ENCODE measurements at regions not wholly inside any gene's neighbourhood (a gene's known extent, or its start where the extent isn't known, plus 50 kb on each side); places are given as distances from the start of the nearest gene placed in this dataset.
"Not testable (repeated sequence)": the region's sequence is repeated elsewhere in the genome, so short reads cannot be mapped to it uniquely, and the experiment has no call there.

DNA sequence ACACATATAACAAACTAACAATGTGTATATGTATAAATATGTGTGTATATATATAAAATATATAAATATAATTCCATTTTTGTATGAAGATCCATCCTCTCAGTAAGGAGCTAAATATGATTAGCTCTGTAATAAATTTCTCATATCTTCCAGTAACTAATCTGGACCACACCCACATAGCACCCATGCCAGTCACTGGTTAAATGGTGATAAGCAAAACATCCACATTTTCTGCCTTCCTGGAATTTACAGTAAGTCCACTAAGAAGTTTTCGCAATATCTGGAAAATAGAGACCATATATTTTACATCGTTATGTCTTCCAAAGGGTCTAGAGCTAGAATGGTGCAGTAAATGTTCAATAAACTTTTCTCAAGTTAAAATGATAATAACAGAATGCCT lies 151.5 kb upstream of the STMND1 start:
- DNase-seq = no peak

DNA sequence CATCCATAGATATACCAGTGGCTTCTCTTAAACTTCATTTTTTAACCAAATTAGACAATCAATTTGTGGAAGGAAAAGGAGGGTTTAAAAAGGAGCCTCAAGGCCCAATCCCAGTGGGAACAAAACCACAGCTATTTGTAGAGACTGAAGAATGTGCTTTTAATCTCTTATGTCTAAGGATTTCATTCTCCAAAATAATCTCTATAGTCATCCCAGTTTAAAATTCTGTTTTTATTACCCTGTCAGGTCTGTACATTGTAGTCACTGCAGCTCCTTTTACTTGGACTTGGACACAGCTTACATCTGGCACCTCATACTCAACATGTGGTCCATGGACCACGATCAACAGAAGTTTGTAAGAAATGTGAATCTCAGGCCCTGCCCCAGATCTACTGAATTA lies 152.1 kb upstream of the STMND1 start:
- peak in 2 of 3 donors; percentile 67 to 71 for DNase-seq

- DNase-seq = peak in 1 of 3 donors; percentile 83
Measured at GRCh38 chr6:16948396-16948795, 153.5 kb upstream of the STMND1 start.

DNA sequence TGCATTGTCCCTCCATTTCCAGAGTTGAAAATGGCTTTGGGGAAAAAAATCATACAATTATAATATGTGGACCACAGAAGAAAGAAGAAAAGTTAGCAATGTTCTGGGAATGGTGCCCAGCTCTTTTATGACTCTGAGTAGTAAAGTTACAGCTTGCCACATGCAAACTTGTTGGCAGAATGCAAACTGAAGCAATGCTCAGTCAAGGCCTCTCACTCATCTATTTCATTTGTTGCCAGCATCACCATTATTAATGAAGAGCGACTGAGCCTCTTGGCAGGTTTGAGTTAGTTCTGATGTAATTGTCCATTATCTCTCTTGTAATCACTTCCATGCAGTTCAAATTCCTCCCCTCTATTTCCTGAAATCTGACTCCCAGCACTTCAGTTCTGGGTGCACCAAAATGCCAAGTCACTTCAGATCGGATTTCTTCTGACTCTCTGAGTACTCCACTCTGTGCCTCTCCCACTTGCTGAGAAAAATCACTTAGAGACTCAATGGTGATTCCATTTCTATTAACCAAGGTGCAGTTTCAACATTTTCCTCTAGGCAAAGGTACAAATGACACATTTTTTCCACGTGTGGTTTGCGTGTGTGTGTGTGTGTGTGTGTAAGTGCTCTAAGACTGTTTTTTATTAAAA lies 154.4 kb upstream of the STMND1 start:
- peak; percentile 86 to 97 (median 94) for DNase-seq

- DNase-seq = no peak
Measured at GRCh38 chr6:16944596-16944995, 157.3 kb upstream of the STMND1 start.

- DNase-seq = no peak
Measured at GRCh38 chr6:16939839-16940238, 162.0 kb upstream of the STMND1 start.

GRCh38 chr6:16939351-16939750 lies 162.5 kb upstream of the STMND1 start:
- DNase-seq = no peak

GRCh38 chr6:16936893-16937292 lies 165.0 kb upstream of the STMND1 start:
- no peak for DNase-seq

GRCh38 chr6:16933961-16934360 lies 167.9 kb upstream of the STMND1 start:
- no peak for DNase-seq

- DNase-seq = no peak
Measured at GRCh38 chr6:16933532-16933931, 168.3 kb upstream of the STMND1 start.

DNA sequence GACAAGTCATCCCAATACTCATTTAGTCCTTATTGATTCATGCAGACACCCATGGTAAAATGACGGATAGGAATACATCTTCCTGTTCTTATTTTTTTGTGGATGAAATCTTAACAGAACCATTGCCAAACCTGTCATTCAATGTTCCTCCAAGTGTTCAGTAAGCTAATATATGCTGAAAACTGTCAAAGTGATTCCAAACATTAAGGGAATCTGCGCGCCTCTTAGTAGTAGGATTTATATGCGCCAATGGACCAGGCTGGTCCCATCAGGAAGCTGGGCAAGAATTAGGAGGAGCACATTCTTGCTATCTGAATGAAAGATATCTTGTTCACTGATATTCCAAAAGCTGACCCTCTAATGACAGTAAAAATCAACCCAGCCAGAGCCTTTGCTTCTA lies 168.9 kb upstream of the STMND1 start:
- no peak for DNase-seq

DNA sequence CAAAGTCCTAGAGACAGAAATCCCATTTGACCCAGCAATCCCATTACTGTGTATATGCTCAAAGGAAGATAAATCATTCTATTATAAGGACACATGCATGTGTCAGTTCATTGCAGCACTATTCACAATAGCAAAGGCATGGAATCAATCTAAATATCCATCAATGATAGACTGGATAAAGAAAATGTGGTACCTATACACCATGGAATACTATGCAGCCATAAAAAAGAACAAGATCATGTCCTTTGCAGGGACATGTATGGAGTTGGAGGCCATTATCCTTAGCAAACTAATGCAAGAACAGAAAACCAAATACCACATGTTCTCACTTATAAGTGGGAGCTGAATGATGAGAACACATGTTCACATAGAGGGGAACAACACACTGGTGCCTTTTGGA lies 169.8 kb upstream of the ATXN1 start:
- not testable (repeated sequence) for DNase-seq

DNA sequence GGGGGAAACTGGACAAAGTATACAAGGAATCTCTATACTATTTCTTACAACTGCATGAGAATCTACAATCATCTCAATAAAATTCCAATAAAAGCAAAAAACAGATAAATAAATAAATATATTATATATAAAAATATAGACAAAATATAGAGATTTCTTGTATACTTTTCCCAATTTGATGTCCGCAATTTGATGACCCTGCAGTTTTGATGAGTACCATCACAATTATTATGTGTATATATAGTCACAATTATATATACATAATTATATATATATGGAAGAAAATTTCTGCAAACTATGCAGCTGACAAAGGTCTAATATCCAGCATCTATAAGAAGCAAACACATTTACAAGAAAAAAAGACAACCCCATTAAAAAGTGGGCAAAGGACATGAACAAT lies 169.2 kb upstream of the ATXN1 start:
- no peak for DNase-seq

GRCh38 chr6:16929809-16930208 lies 168.5 kb upstream of the ATXN1 start:
- DNase-seq = peak; percentile 84 to 95 (median 91)

DNA sequence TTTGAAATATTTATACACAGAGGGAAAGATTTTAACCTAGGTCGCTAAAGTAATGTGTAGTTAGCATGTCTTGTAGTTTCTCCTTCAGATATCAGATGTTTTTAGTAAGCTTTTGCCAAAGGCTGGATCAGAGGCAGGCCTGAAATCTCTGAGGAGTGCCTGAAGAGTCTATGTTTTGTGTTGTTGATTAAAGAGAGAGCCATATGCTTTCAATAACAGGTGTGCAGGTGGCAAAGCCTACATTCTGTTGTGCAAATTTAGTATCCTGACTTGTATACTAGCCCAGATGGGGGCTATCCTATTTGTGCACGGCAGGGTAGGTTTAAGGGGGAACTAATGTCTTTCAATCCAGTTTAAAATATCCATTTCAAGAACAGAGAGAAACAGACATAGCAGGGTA lies 167.1 kb upstream of the ATXN1 start:
- DNase-seq = peak in 2 of 3 donors; percentile 17 to 57

- no peak for DNase-seq
Measured at GRCh38 chr6:16927205-16927604, 165.9 kb upstream of the ATXN1 start.

DNA sequence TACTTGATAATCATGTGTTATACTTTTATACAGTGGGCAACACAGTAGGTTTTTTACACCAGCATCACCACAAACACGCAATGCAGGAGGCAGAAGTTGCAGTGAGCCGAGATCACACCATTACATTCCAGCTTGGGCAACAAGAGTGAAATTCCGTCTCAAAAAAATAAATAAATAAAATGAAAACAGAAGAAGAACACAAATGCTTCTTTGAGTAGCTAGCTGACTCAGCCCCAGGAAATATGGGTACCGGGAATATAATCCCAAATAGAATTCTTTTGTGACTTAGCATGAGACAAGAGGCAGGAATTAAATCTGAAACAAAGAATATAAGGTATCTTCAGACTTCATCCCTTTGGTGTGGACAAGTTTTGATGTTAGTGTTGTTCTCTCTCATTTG lies 164.2 kb upstream of the ATXN1 start:
- DNase-seq = no peak

GRCh38 chr6:16922282-16922681 lies 161.0 kb upstream of the ATXN1 start:
- DNase-seq = no peak

DNA sequence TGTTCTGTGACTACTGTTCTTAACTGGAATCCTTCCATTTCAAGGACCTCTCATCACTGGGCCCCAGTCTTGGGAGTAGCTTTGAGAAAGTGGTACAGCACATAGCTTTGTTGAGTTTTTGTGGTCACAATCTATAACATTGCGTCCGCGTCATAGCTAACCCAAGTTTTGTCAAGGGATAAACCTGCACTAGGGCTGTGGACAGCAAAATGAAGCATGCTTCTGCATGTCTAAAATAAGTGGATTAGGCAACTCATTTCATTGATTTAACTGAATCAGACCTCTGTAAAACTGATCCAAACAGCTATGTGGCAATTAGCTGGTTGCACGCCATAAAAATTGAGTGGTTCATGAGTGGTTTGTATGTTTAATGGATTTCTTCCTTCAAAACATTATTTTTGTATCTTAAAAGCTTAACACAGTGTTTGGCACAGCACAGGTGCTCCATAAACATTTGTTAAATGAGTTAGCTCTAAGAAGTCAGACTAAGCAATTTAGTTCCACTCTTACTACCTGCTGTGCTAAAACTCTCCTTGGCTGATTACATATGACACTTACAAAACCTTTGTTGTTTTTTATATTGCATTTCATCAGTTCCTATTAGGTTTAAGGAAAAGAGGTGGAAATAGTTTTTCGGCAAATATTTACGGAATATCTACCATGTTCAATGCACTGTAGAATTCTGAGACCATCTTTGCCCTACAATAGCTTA lies 160.3 kb upstream of the ATXN1 start:
- DNase-seq = no peak

DNA sequence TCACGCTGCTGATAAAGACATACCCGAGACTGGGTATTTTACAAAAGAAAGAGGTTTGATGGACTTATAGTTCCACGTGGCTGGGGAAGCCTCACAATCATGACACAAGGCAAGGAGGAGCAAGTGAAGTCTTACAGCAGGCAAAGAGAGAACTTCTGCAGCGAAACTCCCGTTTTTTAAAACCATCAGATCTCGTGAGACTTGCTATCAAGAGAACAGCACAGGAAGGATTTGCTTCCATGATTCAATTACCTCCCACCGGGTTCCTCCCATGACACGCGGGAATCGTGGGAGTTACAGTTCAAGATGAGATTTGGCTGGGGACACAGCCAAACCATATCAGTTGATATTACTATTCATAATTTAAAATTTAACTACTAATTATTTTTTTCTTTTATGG lies 157.3 kb upstream of the ATXN1 start:
- no peak for DNase-seq

DNA sequence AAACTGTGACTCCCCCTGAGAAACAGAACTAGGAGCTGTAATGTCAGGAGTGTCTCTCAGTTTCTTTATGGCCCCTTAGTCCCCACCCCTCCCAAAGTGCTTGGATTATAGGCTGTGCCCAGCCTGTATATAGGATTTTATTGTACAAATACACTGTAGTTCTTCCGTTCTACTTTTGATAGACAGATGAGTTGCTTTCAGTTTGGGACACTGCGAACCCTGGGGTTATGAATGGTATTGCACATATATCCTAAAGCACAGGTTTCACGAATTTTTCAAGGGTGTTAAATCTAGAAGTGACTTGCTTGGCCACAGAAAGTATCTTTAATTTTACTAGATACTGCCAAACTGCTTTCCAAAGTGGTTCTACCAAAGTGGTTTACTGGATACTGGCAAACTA lies 152.9 kb upstream of the ATXN1 start:
- no peak for DNase-seq

DNA sequence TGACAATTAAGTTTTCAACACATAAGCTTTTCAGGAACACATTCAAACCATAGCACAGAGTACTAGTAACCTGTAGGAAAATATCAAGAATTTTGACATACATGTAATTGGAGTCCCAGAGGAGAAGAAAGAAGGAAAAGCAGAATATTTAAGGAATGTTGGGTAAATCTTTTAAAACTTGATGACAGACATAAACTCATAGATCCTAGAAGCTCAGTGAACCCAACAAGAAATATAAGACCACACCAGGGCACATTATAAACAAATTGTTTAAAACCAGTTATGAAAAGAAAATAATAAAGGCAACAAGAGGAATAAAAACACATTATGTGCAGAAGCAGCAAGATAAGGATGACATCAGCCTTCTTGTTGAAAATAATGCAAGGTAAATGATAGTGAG lies 151.5 kb upstream of the ATXN1 start:
- no peak for DNase-seq

DNA sequence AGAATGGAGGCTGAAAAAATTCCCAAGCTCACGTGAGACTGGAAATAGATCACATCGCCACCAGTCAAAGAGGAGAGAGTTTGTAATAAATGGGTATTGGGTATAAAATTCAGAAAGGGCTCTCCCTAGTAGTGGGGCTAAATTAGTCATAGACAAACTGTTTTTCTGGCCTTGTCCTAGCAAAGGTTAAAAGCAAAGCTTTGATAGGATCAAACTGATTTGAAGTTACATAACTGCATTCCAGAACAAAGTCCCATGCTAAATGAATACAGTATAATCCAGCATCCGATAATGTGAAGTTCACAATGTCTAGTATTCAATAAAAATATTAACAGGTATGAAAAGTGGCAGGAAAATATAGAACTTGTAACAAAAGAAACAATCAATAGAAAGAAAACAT lies 149.8 kb upstream of the ATXN1 start:
- no peak for DNase-seq

All from muscle of back (tissue), 3 donors.